Panc1 (cell line): ENCODE measurements at regions not wholly inside any gene's neighbourhood (a gene's known extent, or its start where the extent isn't known, plus 50 kb on each side); places are given as distances from the start of the nearest gene placed in this dataset.

Experiments
- POLR2AphosphoS5 ChIP-seq: IDR thresholded peaks from 2 replicates; pipeline ENCODE4 v1.6.1; 2012; ENCODE audit warnings: mild to moderate bottlenecking, low read depth, low read length, moderate library complexity
- SIN3A ChIP-seq: IDR thresholded peaks from 2 replicates; pipeline ENCODE4 v1.6.1; 2012; ENCODE audit warnings: low read depth, mild to moderate bottlenecking, low read length, moderate library complexity, borderline replicate concordance; ENCODE audit not compliant: insufficient read depth
- TCF7L2 ChIP-seq: IDR thresholded peaks from 2 replicates; pipeline ENCODE4 v1.6.1; 2011; ENCODE audit warnings: mild to moderate bottlenecking, low read depth, low read length, inconsistent platforms
- TF ChIP-seq, protein P1 (sequence below): fragments of 450-650 bp; IDR thresholded peaks from 2 replicates; pipeline ENCODE4 v1.5.1; 2017; ENCODE audit warnings: mild to moderate bottlenecking
- TF ChIP-seq, protein P2 (sequence below), 2 experiments: IDR thresholded peaks; 2 replicates each; pipeline ENCODE4 v1.6.1; 2011 to 2012; ENCODE audit warnings: low read depth in 2 of 2, control low read depth in 1 of 2, low read length in 1 of 2, mild to moderate bottlenecking in 1 of 2, moderate library complexity in 1 of 2; ENCODE audit not compliant: insufficient read depth in 1 of 2

DNA sequence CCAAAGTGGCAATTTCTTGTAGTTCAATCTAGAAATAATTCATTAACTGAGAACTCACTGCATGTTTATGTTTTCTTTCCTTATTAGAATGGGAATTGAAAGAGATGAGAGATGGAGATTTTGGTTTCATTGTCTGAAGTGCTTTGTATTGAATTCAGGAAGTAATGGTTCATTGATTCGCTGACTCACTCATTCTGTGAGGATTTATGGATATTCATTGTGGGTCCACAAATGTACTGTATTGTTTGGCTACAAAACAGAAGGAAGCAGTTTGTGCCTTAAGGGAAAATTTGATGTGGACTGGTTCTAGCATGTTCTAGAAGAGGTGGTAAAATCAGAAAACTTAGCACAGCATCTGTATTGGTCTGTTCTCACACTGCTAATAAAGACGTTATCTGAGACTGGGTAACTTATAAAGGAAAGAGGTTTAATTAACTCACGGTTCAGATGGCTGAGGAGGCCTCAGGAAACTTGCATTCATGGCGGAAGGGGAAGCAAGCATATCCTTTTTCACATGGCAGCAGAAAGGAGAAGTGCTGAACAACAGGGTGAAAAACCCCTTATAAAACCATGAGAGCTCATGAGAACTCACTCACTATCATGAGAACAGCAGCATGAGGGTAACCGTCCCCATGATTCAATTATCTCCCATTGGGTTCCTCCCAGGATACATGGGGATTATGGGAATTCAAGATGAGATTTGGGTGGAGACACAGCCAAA is 132.3 kb upstream of the VCX3A start:
- TF ChIP-seq TCF7L2: no peak
- TF ChIP-seq, protein P1, sequence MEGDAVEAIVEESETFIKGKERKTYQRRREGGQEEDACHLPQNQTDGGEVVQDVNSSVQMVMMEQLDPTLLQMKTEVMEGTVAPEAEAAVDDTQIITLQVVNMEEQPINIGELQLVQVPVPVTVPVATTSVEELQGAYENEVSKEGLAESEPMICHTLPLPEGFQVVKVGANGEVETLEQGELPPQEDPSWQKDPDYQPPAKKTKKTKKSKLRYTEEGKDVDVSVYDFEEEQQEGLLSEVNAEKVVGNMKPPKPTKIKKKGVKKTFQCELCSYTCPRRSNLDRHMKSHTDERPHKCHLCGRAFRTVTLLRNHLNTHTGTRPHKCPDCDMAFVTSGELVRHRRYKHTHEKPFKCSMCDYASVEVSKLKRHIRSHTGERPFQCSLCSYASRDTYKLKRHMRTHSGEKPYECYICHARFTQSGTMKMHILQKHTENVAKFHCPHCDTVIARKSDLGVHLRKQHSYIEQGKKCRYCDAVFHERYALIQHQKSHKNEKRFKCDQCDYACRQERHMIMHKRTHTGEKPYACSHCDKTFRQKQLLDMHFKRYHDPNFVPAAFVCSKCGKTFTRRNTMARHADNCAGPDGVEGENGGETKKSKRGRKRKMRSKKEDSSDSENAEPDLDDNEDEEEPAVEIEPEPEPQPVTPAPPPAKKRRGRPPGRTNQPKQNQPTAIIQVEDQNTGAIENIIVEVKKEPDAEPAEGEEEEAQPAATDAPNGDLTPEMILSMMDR: no peak
- no peak for TF ChIP-seq POLR2AphosphoS5
- TF ChIP-seq, protein P2, sequence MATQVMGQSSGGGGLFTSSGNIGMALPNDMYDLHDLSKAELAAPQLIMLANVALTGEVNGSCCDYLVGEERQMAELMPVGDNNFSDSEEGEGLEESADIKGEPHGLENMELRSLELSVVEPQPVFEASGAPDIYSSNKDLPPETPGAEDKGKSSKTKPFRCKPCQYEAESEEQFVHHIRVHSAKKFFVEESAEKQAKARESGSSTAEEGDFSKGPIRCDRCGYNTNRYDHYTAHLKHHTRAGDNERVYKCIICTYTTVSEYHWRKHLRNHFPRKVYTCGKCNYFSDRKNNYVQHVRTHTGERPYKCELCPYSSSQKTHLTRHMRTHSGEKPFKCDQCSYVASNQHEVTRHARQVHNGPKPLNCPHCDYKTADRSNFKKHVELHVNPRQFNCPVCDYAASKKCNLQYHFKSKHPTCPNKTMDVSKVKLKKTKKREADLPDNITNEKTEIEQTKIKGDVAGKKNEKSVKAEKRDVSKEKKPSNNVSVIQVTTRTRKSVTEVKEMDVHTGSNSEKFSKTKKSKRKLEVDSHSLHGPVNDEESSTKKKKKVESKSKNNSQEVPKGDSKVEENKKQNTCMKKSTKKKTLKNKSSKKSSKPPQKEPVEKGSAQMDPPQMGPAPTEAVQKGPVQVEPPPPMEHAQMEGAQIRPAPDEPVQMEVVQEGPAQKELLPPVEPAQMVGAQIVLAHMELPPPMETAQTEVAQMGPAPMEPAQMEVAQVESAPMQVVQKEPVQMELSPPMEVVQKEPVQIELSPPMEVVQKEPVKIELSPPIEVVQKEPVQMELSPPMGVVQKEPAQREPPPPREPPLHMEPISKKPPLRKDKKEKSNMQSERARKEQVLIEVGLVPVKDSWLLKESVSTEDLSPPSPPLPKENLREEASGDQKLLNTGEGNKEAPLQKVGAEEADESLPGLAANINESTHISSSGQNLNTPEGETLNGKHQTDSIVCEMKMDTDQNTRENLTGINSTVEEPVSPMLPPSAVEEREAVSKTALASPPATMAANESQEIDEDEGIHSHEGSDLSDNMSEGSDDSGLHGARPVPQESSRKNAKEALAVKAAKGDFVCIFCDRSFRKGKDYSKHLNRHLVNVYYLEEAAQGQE (IDR thresholded peaks at IDR 0.05; ENCODE audit: insufficient read depth in 1 of 2, low read depth in 2 of 2, low read length in 1 of 2): no peak
- TF ChIP-seq SIN3A: no peak
